ENCODE measurements at regions not wholly inside any gene's neighbourhood (a gene's known extent, or its start where the extent isn't known, plus 50 kb on each side); places are given as distances from the start of the nearest gene placed in this dataset.

DNA sequence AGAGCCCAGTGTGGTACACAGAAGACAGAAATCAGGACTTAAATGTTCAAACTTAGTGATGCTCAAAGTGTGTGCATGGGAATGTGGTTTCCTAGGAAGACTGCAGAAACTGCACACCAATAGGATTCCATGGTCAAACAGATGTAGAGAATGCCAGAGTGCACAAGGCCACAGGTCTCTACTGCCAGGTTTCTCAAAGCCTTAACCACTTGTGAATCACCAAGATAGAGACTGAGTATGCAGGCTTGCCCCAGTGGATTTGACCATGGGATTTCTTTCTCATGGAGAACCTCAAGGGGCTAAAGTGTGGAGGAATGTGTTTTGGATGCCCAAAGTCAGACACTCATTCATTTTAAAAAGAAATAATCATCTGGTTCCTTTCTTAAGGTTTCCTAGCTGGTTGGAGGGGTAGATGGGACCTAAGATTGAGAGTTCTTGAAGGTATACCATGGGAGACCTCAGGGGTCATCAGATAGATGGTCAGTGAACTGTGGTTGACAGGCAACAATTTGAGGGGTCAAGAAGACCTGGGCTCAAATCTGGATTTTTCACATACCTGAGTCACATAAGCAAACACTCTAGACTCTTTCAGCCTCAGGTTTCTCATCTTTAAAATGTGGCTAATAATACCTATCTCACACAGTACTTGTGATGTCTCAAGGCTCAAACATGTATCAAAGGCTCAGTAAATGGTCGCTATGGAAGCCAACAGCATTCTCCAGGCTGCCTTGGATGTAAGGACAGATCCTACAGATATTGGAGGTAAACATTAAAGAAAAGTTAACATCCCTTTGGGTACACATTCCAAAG is 81.1 kb downstream of the BOD1 start:
- Histone ChIP-seq H3K4me1 (ENCODE audit: control insufficient read depth in 1 of 2, insufficient read depth in 2 of 2, low read length in 2 of 2) (peaks cover 0 to 8% of the 10 kb centered on the region in 2 experiments; a peak in 2 of 4 replicates), H3K79me2 (ENCODE audit: insufficient read depth, low read length) (no peaks in the 10 kb centered on the region), H3K4me3 (replicated peaks in 1 of 2; ENCODE audit: low read depth in 1 of 2, low read length in 2 of 2) (no peak overlapping the region), H2AFZ (ENCODE audit: low read depth, low read length, poor library complexity, severe bottlenecking) (no peak overlapping the region), H3K27ac (ENCODE audit: low read depth, low read length) (no peak overlapping the region), H3K27me3 (ENCODE audit: insufficient read depth, low read length) (no peaks in the 10 kb centered on the region), H3K4me2 (ENCODE audit: low read length) (no peak overlapping the region), H3K9me3 (ENCODE audit: control insufficient read depth in 1 of 2, insufficient read depth in 1 of 2, low read depth in 1 of 2, low read length in 2 of 2) (no peaks in the 10 kb centered on the region), H3K9me2 (ENCODE audit: insufficient read depth) (no peaks in the 10 kb centered on the region), H3K9ac (ENCODE audit: low read length) (no peak overlapping the region), H4K20me1 (ENCODE audit: insufficient read depth) (no peaks in the 10 kb centered on the region), H3K36me3 (ENCODE audit: control insufficient read depth in 1 of 2, insufficient read depth in 2 of 2, low read length in 2 of 2) (no peaks in the 10 kb centered on the region)
- DNase-seq (ENCODE audit: low read depth, low spot score) (no peak), ATAC-seq (no peak)
- ChIA-PET CTCF (no interaction called here), POLR2A (no interaction called here), RAD21 (ENCODE audit: low non-redundant PET in 1 of 2, low total read pairs in 2 of 2, uncharacterized antibody in 2 of 2, unreplicated experiment in 2 of 2) (no interaction called here)
- no TSS peak for BruUV-seq (replicated peaks)
- TF ChIP-seq, protein P1, sequence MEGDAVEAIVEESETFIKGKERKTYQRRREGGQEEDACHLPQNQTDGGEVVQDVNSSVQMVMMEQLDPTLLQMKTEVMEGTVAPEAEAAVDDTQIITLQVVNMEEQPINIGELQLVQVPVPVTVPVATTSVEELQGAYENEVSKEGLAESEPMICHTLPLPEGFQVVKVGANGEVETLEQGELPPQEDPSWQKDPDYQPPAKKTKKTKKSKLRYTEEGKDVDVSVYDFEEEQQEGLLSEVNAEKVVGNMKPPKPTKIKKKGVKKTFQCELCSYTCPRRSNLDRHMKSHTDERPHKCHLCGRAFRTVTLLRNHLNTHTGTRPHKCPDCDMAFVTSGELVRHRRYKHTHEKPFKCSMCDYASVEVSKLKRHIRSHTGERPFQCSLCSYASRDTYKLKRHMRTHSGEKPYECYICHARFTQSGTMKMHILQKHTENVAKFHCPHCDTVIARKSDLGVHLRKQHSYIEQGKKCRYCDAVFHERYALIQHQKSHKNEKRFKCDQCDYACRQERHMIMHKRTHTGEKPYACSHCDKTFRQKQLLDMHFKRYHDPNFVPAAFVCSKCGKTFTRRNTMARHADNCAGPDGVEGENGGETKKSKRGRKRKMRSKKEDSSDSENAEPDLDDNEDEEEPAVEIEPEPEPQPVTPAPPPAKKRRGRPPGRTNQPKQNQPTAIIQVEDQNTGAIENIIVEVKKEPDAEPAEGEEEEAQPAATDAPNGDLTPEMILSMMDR (IDR thresholded peaks at IDR 0.05 in 2 of 3, conservative IDR thresholded peaks at IDR 0.05 in 1 of 3; ENCODE audit: borderline replicate concordance in 1 of 3, insufficient read depth in 1 of 3, low read depth in 2 of 3, low read length in 2 of 3) = no peak
- no peak for TF ChIP-seq ZNF274 (IDR thresholded peaks at IDR 0.05; ENCODE audit: low read depth, low read length)
- TF ChIP-seq EGR1 (IDR thresholded peaks at IDR 0.05; ENCODE audit: low read depth) = no peak
- no peak for TF ChIP-seq ZBTB33 (IDR thresholded peaks at IDR 0.05; ENCODE audit: extremely low read depth, insufficient replicate concordance, low read length)
- TF ChIP-seq FOSL1 (IDR thresholded peaks at IDR 0.05; ENCODE audit: low read depth) = no peak
- no peak for TF ChIP-seq JUND (IDR thresholded peaks at IDR 0.05)
- TF ChIP-seq REST (IDR thresholded peaks at IDR 0.05; ENCODE audit: low read depth) = no peak
- no peak for TF ChIP-seq EZH2 (IDR thresholded peaks at IDR 0.05)
- no peak for TF ChIP-seq TCF7L2 (IDR thresholded peaks at IDR 0.05; ENCODE audit: borderline replicate concordance, extremely low read depth, insufficient read depth, insufficient read length)
- TF ChIP-seq SP1 (IDR thresholded peaks at IDR 0.05; ENCODE audit: low read depth) = no peak
- no peak for TF ChIP-seq SRF (IDR thresholded peaks at IDR 0.05; ENCODE audit: low read depth)
- no peak for TF ChIP-seq YY1 (IDR thresholded peaks at IDR 0.05; ENCODE audit: extremely low read depth, insufficient replicate concordance, low read depth, low read length)
- no peak for TF ChIP-seq CBX3 (IDR thresholded peaks at IDR 0.05; ENCODE audit: low read depth)
- TF ChIP-seq POLR2AphosphoS5 (IDR thresholded peaks at IDR 0.05; ENCODE audit: low read depth, low read length) = no peak
- intact Hi-C loops (cut with micrococcal nuclease) = no loop called here

Data from HCT116 (cell line).